Thoracic aorta (tissue), 2 donors: ENCODE measurements at regions not wholly inside any gene's neighbourhood (a gene's known extent, or its start where the extent isn't known, plus 50 kb on each side); places are given as distances from the start of the nearest gene placed in this dataset.

Source experiments
- ATAC-seq: fragments of 150-250 bp; one replicate; pipeline ENCODE4 v1.8.0; 2017; ENCODE audit warnings: low read depth; ENCODE audit not compliant: insufficient number of reproducible peaks, low FRiP score
- DNase-seq: peaks from one replicate; pipeline ENCODE4 v3.0.0-alpha.2; 2020; ENCODE audit warnings: low spot score
- H3K27ac ChIP-seq, 2 donors: fragments of 200-600 bp; sonication (generic); 1 replicate in 1 of 2; 2 replicates in 1 of 2; pipeline ENCODE4 v1.5.1; 2016; ENCODE audit warnings: mild to moderate bottlenecking in 2 of 2, moderate library complexity in 2 of 2
- H3K27me3 ChIP-seq: fragments of 200-600 bp; sonication (generic); replicated peaks from 2 replicates; pipeline ENCODE4 v1.6.0; 2016; ENCODE audit warnings: mild to moderate bottlenecking; ENCODE audit not compliant: insufficient read depth
- H3K36me3 ChIP-seq: fragments of 200-600 bp; sonication (generic); one replicate; pipeline ENCODE4 v1.5.1; 2016
- H3K4me1 ChIP-seq, 2 donors: fragments of 200-600 bp; sonication (generic); 1 replicate in 1 of 2; 2 replicates in 1 of 2; pipeline versions ENCODE4 v1.5.1 to v1.6.0; 2016; ENCODE audit warnings: low read depth in 2 of 2, mild to moderate bottlenecking in 1 of 2; ENCODE audit not compliant: control insufficient read depth in 1 of 2
- H3K4me3 ChIP-seq: fragments of 200-600 bp; sonication (generic); 2 replicates; pipeline ENCODE4 v1.5.1; 2016; ENCODE audit warnings: mild to moderate bottlenecking
- H3K9me3 ChIP-seq: fragments of 200-600 bp; sonication (generic); 2 replicates; pipeline ENCODE4 v1.5.1; 2016
- CTCF ChIP-seq: fragments of 200-600 bp; sonication (generic); IDR thresholded peaks from one replicate; pipeline ENCODE4 v1.5.1; 2019; ENCODE audit warnings: antibody characterized with exemption

GRCh38 chr21:43318841-43319781 lies 107.8 kb downstream of the SIK1 start:
- DNase-seq (no peak), ATAC-seq (no peak)
- peaks cover 0 to 8% of the 10 kb centered on the region in 2 donors for H3K4me1 ChIP-seq
- no peaks in the 10 kb centered on the region for H3K36me3 ChIP-seq
- H3K4me3 ChIP-seq = no peak overlapping the region
- no peaks in the 10 kb centered on the region for H3K27me3 ChIP-seq
- TF ChIP-seq CTCF = no peak
- H3K27ac ChIP-seq = no peak overlapping the region
- no peaks in the 10 kb centered on the region for H3K9me3 ChIP-seq

- H3K27ac ChIP-seq = no peak overlapping the region
- ATAC-seq = no peak
Measured at GRCh38 chr21:43318368-43318767, 108.6 kb downstream of the SIK1 start.

DNA sequence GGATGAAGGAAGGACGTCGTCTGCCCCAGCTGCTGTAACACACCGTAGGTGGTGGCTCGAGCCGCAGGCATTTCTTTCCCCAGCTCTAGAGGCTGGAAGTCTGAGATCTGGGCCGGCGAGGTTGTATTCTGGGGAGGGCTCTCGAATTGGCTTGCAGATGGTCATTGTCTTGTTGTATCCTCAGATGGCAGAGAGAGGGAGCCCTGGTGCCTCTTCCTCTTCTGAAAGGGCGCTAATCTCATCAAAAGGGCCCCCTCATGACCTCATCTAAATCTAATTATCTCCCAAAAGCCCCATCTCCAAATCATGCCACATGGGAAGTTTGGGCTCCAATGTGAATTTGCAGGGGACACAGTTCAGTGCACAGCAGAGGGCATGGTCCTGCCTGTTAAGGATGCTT lies 109.0 kb downstream of the SIK1 start:
- DNase-seq = no peak
- no peak overlapping the region for H3K4me3 ChIP-seq
- no peak for TF ChIP-seq CTCF
- H3K36me3 ChIP-seq = no peaks in the 10 kb centered on the region
- no peaks in the 10 kb centered on the region for H3K27me3 ChIP-seq
- no peak for ATAC-seq
- no peak overlapping the region for H3K27ac ChIP-seq
- H3K9me3 ChIP-seq = no peaks in the 10 kb centered on the region
- H3K4me1 ChIP-seq = no peaks in the 10 kb centered on the region

More at GRCh38 chr21:43318368-43318767, 108.6 kb downstream of the SIK1 start:
- no peak for TF ChIP-seq CTCF
- H3K27me3 ChIP-seq = no peaks in the 10 kb centered on the region
- DNase-seq = no peak
- no peaks in the 10 kb centered on the region for H3K9me3 ChIP-seq
- no peak overlapping the region for H3K4me3 ChIP-seq
- H3K4me1 ChIP-seq = peaks cover 0 to 4% of the 10 kb centered on the region in 2 donors
- no peaks in the 10 kb centered on the region for H3K36me3 ChIP-seq

DNA sequence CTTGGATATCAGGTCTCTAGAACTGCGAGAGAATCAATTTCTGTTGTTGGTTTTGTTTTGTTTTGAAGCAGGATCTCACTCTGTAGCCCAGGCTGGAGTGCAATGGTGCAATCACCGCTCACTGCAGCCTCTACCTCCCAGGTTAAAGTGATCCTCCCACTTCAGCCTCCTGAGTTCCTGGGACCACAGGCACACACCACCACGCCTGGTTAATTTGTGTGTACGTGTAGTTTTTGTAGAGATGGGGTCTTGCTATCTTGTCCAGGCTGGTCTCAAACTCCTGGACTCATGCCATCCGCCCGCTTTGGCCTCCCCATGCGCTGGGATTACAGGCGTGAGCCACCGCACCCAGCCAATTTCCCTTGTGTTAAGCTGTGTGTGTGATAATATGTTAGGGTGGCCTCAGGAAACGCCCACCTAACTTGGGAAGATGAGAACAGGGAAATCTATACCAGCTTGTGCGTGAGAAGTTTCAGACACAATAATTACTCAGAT lies 109.6 kb downstream of the SIK1 start:
- DNase-seq = no peak
- no peaks in the 10 kb centered on the region for H3K36me3 ChIP-seq
- no peak for TF ChIP-seq CTCF
- no peaks in the 10 kb centered on the region for H3K9me3 ChIP-seq
- ATAC-seq = no peak
- H3K4me3 ChIP-seq = no peak overlapping the region
- H3K4me1 ChIP-seq = no peaks in the 10 kb centered on the region
- no peak overlapping the region for H3K27ac ChIP-seq
- no peaks in the 10 kb centered on the region for H3K27me3 ChIP-seq

- no peak for ATAC-seq
- TF ChIP-seq CTCF = no peak
- no peak for DNase-seq
- Histone ChIP-seq H3K36me3 (no peaks in the 10 kb centered on the region), H3K27me3 (no peaks in the 10 kb centered on the region), H3K27ac (no peak overlapping the region), H3K4me3 (no peak overlapping the region), H3K4me1 (no peaks in the 10 kb centered on the region), H3K9me3 (no peaks in the 10 kb centered on the region)
Measured at GRCh38 chr21:43316156-43316845, 110.6 kb downstream of the SIK1 start.
